HG03439 (cell line): ENCODE measurements at regions not wholly inside any gene's neighbourhood (a gene's known extent, or its start where the extent isn't known, plus 50 kb on each side); places are given as distances from the start of the nearest gene placed in this dataset.

Experiments used
- ATAC-seq: cut with Tn5 transposase; IDR thresholded peaks from one replicate; pipeline ENCODE4 v1.9.1; 2021; ENCODE audit warnings: mild to moderate bottlenecking, moderate library complexity; ENCODE audit not compliant: unreplicated experiment

DNA sequence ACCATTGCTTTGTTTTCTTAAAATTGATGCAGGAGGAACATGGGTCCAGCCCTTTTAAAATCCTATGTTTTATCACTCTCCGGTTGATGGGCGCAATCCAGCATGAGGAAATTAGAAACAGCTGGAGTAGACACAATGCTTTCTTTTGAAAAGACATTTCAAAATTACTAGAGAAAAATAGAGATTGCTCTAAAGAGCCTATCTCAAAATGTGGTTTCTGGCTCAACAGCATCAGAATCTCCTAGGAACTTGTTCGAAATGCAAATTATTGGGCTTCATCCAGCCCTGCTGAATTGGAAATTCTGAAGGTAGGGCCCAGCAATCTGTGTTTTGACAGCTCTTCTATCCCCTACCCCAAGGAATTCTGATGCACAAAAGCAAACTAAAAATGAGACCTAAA, 190.8 kb upstream of the BMP2 start:
- no peak for ATAC-seq

- peak; percentile 59 for ATAC-seq
Observed at GRCh38 chr20:6575912-6576401, 191.5 kb upstream of the BMP2 start.

DNA sequence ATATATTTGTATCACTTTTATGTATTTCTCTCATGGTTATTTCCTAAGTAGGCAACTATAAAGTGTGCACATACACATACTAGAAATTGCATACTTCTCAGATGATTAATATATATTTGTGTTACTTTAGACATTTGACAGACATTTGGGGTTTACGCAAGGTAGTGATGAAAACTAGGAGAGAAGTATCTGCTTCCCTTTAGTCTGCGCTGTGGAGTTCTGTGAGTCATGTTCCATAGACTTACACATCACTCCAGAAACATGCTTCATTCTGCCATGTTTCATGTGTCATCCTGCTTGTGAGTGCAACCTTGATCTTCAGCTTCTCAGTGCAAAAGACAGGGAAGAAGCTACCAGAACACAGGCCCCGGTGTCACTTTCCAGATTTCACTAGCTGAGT, 200.7 kb upstream of the BMP2 start:
- ATAC-seq: no peak

DNA sequence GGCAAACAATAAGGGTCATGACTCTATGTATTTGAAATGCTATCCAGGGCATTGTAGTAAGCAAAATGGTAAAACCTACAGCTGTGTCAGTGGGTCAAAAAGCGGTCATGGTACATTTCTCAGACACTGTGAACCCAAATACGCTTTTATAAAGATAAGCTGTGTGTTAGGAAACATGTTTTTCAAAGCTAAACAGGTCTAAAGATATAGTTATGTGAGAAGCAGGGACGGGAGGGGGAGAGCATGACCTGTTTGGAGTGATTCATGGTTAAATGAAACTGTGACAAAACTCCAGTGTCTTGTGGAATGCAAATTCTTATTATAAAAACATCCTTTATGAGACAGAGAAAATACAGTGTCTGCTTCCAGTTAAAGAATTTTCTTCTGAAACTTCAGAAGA, 205.4 kb upstream of the BMP2 start:
- ATAC-seq: no peak

DNA sequence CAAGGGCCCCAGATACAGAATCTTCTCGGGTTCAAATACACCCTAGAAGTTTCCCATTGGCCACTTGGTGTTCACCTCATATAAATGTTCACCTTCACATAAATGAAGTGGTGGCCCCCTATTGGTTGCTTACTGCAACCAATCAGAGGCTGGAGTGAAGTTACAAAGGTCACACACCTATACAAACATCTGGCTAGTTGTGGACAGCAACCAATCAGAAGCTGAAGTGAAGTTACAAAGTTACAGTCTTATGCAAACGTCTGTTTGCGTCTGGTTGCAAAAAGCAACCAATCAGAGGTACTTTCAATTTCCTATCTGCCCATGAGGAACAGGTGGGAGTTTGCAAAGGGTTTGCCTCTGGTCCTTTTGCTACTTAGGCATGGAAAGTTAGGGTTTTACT, 206.5 kb upstream of the BMP2 start:
- no peak for ATAC-seq

DNA sequence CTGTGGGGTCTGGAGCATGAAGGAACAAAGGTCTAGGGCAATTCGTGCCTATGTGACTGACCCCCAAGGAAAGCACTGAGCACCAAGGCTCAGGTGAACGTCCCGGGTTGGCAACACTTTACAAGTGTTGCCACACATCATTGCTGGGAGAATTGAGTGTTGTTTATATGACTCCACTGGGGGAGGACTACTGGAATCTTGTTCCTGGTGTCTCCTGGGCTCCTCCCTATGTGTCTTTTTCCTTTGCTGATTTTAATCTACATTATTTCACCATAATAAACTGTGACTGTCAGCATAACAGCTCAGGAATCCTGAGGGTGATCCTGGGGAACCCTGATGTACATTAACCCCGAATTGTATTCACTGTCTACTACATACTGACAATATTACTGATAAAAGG, 207.7 kb upstream of the BMP2 start:
- ATAC-seq: no peak

- no peak for ATAC-seq
Observed at GRCh38 chr20:6558341-6558740, 209.1 kb upstream of the BMP2 start.

- no peak for ATAC-seq
Observed at GRCh38 chr20:6533761-6534479, 233.6 kb upstream of the BMP2 start.

- ATAC-seq: no peak
Observed at GRCh38 chr20:6533351-6533750, 234.1 kb upstream of the BMP2 start.

DNA sequence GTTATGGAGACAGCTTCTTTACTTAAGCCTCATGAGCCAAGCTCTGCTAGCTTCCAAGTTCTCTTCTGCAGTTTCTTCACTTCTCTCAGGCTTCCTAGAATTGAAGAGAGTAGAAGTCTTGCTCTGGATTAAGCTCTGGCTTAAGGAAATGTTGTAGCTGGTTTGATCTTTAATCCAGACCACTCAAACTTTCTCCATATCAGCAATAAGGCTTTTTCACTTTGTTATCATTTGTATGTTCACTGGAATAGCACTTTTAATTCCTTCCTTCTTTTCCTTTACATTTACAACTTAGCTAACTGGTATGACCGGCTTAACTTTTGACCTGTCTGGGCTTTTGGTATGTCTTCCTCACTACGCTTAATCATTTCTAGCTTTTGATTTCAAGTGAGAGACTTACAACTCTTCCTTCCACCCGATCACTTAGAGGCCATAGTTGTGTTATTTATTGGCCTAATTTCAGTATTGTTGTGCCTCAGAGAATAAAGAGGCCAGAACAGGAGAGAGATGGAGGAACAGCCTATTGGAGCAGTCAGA, 236.6 kb upstream of the BMP2 start:
- no peak for ATAC-seq

- no peak for ATAC-seq
Observed at GRCh38 chr20:6530254-6530653, 237.2 kb upstream of the BMP2 start.

- no peak for ATAC-seq
Observed at GRCh38 chr20:6525447-6526303, 241.8 kb upstream of the BMP2 start.

DNA sequence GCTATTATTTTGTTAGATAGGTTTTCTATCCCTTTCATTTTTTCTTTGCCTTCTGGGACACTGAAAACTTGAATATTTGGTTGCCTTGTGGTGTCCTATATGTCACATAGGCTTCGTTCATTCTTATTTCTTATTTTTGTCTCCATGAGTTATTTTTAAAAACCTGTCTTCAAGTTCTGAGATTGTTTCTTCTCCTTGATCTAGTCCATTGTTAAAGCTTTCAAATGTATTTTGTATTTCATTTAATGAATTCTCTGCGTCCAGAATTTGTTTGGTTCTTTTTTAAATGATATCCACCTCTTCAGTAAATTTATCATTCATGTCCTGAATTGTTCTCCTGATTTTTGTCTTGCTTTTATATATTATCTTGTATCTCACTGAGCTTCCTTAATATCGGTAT, 243.2 kb upstream of the BMP2 start:
- ATAC-seq: no peak

GRCh38 chr20:6519556-6519955, 247.9 kb upstream of the BMP2 start:
- ATAC-seq: no peak

DNA sequence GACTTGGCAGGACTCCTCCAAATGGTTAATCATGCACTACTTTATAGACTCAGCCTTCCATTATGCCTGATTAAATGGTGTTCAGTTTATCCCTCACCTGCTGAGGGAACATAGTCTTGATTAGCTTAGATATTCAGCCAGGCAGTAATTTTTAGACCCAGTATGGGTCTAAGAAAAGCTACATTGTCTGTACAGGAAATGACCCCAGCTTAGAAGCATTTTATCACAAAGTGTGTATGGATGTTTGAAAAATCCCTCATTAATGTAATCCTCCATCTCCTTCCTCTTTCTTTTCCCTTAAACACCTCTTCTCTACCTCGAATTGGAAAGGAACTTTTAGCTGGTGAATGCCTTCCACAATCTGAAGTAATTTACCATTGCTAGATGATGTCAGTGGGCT, 252.2 kb upstream of the BMP2 start:
- no peak for ATAC-seq

DNA sequence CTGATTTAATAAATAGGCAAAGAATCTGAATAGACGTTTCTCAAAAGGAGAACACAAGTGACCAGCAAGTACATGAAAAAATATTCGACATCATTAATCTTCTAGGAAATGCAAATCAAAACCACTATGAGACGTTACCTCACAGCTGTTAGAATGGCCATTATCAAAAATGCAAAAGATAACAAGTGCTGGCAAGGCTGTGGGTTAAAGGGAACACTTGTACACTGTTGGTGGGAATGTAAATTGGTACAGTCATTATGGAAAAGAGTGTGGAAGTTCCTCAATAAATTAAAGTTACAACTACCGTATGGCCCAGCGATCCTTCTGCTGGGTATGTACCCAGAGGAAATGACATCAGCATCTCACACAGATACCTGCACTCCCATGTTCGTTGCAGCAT, 253.9 kb upstream of the BMP2 start:
- no peak for ATAC-seq

- no peak for ATAC-seq
Observed at GRCh38 chr20:6509374-6509773, 258.1 kb upstream of the BMP2 start.

DNA sequence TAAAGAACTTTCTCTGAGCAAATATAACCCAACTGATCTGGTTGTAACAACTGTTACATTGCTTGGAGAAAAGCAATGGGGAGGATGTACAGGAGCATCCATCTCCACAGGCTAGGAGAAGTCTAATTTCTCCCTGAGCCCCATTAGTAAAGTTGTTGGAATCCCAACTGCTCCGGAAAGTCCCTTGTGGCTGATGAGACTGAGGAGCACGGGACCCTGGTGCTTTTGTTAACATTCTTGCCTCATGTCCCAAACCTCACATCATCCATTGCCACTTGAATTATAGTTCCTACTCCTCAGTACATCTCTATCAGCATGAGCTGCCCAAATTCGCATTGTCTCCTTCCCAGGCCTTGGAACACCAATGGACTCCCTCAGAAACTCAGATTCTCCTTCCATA, 260.6 kb upstream of the BMP2 start:
- ATAC-seq: no peak

GRCh38 chr20:6504826-6505225, 262.7 kb upstream of the BMP2 start:
- no peak for ATAC-seq

DNA sequence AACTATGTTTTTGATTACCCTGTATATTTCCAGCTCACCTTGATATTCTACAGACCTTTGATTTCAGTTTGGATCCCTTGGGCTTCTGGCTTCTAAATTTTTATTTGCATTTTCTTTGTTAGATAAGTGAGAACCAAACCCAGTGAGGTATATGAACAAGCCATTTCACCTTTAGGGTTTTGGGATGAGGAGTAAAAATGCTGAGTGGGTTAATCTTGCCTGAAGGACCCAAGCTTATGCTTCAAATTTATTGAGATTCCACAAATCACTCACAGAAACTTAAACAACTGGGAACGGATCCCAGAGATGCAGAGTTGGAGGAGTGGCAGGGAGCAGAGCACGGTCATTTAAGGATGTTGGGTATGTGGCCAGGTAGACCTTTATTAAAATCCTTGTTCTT, 263.3 kb upstream of the BMP2 start:
- no peak for ATAC-seq

DNA sequence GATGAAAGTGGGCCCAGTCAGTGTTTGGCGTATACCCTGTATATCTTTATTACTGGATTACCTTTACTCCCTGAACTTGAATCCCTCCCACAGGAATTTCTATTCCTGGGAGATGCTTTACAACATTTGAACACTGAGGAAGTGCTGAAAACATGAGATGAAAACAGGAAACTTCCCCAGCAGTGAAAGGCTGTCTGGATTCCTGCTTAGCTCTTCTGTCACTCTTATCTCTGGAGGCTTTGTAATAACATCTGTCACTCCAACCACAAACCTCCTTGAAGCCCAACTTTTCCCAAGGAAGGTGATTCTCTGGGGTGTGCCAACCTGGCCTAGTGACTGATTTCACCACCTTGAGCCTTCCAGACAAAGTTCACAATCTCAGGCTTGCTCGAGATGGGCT, 264.5 kb upstream of the BMP2 start:
- no peak for ATAC-seq

DNA sequence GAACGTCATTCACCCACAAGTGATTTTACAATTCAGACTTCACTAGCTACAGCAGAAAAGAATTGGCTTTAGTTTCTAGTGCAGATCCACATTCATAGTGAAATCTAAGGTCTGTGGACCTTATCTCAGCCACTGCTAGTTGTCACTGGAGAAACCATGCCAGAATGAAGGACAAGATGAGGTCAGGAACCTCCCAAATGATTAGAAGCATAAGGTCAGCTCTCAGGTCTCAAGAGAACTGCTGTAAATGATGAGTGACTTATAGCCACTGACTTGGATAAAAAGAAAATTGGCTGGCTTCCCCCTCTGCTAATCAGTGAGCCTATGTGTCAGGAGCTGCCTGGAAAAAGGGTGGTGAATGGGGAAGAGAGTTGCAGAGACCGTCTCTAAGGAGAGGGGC, 265.3 kb upstream of the BMP2 start:
- ATAC-seq: no peak
